Tongue (tissue), 1 donor: ENCODE measurements at regions not wholly inside any gene's neighbourhood (a gene's known extent, or its start where the extent isn't known, plus 50 kb on each side); places are given as distances from the start of the nearest gene placed in this dataset.
"Not testable (repeated sequence)": the region's sequence is repeated elsewhere in the genome, so short reads cannot be mapped to it uniquely, and the experiment has no call there.

Source experiments
- DNase-seq: peaks from one replicate; pipeline ENCODE4 v3.0.0-alpha.2; 2015

DNA sequence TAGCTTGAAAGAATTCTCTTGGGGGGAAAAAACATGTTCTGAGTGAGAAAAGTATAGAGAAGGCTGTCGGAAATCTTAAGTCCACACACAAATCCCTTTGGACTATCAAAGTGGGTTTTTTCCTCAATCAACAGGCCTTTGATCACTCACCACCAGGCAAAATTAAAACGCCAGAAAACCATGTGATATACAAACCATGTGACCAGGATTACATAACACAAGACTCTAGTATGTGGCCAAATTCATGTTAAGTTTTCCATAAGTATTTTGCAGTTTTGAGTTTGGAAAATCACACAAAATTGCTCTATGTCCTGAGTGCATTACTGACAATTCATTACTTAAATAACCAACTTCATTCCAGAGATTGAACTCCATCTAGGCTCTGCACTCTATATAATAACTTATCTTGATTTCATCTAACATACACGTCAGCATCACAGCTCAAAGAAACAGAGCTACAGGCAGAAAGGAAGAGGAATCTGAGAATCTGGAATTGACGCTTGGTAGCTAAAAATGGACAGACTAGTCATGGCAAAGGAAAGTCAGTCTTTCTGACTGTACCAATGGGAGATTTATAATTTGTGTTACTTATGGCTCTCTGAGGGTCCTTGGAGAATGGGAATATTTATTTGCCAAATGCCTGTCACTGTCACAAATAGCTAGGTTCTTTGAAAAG lies 383.5 kb downstream of the SFMBT2 start:
- DNase-seq = peak; percentile 37

DNA sequence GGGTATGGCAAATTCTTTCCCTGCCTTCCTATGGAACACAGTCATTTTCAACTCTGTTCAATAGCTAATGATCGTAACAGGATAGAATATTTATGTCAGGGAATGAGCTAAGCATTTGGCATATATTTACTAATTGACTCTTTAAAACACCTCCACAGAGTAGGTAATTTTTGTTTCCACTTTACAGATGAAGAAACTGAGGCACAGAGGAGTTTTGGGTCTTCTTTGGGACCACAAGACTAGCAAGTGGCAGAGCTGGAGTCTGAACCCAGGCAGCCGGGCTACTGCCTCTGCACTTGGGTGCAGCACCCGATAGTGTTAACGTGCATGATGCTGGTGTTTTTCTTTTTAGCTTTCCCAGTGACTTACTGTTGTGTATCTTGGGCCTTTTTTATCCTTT lies 384.0 kb downstream of the SFMBT2 start:
- DNase-seq = no peak

DNA sequence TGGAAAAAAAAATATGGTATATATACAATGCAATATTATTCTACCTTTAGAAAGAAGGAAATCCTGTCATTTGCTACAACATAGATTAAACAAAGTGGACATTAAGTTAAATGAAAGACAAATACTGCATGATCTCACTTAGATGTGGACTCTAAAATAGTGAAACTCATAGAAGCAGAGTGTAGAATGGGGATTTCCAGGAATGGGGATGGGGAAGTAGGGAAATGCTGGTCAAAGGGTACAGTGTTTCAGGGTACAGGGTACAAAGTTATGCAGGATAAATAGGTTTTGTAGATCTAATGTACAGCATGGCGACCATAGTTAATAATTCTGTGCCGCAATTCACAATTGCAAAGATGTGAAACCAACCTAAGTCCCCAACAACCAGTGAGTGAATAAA lies 385.5 kb downstream of the SFMBT2 start:
- no peak for DNase-seq

DNA sequence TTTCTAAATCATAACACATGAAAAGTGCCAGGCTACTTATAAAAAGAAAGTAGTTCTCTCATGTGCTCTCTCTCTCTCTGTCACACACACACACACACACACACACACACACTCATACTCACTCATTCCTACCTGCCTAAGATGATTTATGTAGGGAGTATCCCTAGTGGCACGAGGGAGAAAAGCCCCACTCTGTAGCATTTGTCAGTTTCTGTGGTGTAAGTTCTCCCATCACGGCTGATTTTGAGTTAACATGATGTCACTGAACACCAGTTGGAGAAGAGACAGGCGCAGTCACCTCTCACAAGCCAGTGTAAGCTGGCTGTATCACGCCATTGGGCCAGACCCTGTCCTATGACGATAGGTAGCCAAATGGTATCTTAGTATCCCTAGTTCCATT lies 395.4 kb downstream of the SFMBT2 start:
- no peak for DNase-seq

DNA sequence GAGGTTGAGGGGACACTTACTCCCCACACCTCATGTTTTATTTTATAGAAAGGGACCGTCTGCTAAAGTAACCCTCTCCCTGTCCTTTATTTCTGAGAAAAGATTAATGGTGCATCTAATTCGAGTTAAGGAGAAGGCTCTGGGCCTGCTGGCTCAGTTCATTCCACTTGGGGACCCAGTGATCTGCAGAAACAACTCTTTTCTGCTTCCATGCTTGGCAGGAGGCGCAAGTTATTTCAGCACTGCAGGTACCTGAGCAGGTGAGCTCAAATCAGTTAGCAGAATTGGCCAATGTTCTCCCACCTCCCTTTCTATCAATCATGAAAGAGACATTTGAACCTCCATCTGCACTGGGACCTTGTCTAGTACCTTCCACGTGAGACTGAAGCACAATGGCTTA lies 396.1 kb downstream of the SFMBT2 start:
- DNase-seq = no peak

DNA sequence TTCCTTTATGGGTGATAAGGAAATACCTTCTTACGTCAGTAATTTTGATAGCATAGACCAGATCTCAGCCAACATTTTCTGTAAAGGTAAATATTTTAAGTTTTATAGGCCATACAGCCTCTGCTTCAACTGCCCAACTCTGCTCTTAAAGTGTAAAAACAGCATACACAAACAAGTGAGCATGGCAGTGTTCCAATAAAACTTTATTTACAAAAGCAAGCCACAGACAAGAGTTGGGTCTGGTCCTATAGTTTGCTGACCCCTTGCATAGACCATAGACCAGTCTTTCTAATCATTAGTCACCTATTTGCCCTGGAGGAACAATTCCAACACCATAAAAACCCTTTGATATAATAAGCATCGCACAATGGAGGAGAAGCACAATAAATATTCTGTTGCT lies 398.8 kb downstream of the SFMBT2 start:
- no peak for DNase-seq

DNA sequence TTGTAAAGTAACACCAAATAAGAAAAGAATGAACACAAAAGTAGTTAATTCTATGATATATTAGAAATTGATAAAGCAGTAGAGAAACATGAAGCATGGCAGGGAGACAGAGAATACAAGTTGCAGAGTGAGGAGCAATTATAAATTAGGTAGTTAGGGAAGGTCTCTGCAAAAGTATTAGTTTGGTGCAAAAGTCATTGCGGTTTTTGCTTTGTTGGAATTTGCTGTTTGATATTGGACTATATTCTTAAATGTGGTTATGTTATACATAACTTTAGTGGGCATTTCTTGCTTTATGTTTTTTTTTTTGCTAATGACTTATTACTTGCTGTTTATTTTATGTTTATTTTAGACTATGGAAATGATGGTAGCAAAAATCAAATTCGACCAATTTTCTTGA lies 402.2 kb downstream of the SFMBT2 start:
- no peak for DNase-seq

DNA sequence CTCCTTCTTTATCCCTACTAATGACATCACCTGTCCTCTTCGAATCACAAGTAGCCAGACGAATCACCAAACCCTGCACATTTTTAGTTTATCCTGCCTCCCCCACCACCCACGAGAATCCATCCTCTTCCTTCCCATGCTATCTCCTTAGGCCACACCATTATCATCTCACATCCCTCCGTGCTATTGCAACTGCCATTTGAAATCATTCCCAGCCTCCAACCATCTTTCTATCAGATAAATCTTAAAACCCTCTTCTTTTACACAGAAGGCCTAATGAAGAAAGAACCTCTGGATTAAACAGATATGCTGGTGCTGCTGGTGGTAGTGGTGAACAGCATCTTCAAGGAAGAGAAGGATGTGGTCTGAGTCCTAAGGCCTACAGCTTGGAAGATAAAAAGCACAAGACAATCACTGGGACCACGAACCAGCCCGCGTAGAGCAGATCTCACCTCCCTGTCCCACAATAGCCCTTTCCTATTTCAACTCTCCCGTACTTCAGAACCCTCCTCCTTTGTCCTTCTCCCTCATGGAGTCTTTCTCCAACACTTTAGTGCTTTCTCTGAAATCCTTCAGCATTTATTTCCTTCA lies 403.1 kb downstream of the SFMBT2 start:
- DNase-seq = no peak

DNA sequence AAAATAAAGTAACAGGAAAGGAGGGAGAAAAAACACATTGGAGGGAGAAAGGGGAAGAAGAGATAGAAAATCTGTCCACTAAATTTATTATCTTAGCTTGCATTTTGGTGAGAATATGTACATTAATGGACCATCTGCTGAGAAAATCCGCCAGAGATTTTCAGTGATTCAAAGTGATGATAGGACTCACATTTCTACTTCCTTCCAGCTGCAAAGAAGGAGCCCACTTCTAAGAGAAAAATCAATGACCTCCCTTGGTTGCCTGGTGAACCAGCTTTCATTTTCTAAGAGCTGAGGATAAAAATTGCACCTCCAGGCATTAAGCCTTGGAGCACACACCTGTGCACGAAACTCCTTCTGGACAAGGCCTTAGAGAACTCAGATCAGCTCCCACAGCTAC lies 404.3 kb downstream of the SFMBT2 start:
- no peak for DNase-seq

DNA sequence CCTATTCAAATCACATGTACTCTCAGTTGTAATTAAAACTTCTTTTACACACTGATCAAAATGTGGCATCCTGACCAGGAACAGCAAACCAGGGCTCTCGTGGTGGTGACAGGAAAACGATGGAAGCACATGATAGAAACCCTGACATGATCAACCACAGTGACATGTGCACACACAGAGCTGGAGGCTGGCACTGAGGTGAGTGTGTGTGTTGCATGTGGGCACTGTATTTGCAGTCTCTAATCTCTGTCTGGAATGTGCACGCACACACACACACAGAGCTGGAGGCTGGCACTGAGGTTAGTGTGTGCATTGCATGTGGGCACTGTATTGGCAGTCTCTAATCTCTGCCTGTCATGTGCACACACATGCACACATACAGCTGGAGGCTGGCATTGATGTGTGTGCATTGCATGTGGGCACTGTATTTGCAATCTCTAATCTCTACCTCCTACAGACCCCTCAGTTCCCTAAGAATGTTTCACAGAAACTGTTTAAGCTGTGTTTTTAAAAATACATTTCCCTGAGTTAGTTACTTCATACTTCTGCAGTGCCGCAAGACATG lies 406.9 kb downstream of the SFMBT2 start:
- DNase-seq = no peak

DNA sequence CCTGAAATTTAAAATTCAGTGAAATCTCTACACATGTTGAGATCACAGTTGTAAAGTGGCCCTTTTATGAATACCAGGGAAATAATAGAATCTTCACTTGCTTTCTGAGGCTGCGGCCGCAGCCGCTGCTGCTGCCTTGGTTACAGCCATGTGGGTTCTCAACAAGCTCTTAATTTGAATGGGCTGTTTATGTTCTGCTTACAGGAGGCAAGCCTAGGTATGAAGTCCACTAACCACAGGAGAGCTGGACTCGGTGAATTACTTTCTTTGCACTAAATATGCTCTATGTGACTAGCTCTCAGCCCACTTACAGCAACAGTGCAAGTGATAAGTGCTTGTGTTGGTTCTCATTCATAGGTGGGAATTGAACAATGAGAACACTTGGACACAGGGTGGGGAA lies 410.8 kb downstream of the SFMBT2 start:
- no peak for DNase-seq

DNA sequence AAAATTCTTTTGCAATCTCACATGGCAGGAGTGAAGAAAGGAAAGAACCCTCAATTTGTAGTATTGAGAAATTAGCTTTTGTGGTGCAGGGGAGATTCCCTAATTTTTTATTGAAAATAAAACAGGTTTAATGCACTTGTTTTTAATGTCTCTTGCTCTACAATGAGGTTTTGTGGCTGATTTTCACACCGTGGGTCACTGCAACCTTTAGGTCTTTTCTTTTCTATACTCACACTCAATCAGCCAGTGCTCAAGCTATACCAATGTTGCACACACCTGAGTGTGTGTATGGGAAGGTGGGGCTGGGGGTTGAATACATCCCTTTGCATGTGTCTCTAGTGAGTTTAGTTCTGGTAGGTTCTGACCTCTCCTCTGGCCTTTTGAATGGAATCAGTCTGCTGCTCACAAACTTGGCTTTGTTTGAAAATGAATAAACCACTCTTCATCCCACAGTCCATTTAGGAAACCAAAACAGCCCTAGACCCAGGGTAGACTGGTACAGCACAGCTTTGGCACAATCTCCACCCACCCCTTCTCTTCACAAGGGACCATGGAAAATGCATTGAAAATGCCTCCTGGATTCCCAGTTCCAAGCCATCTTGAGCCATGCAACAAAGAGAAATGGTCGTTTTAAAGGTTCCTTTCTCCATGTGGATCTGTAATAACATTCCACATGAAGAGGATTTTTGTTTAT lies 411.5 kb downstream of the SFMBT2 start:
- DNase-seq = no peak

DNA sequence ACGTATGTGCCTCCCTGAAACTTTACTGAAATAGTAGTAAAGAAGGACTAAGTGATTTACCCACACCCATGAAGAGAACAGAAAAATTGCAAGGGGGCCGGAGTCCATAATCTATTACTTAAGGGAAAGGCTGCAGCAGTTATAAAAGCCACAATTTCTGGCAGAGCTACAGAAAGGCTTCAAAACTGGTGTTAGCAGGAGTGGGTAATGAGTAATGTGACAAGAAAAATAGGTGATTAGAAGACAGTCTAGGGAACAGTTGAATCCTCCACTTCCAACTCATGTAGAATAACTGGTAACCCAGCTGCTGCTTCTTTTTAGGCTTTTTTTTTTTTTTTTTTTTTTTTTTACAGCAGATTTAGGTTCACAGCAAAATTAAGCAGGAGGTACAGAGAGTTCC lies 413.3 kb downstream of the SFMBT2 start:
- DNase-seq = no peak

DNA sequence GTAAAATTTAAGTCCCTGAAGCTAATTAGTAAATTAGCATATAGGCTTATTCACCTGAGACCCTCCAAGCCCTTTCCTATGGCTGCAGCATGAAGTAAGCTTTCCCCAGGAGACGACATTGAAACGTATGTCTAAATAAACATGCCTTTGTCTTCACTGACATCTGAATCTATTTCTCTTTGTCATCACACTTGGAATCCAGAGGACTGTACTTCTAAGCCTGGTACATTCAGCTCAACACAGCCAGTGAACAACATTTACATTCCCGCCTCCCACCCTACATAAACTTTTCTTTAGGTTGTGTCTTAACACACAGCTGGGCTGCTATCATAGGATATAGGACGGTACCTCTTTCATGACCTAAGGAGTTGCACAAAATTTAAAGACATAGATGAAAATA lies 414.4 kb downstream of the SFMBT2 start:
- no peak for DNase-seq

DNA sequence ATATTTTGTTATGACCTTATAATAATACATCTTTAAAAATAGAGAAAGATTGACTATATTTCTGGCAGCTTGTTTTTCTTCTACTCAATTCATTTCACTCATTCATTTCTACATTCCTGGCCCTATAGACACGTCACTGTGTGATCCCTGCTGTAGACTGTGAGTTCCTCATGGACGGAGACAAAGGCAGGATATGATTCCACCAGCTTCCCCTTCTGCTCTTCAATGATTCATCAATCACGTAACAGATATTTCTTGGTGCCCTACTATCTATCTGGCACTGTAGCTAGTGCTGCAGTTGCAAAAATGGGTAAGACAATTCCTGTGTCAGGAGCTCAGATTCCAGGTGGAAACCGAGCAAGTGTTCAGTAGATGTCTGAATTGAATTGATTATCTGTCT lies 415.0 kb downstream of the SFMBT2 start:
- DNase-seq = no peak

DNA sequence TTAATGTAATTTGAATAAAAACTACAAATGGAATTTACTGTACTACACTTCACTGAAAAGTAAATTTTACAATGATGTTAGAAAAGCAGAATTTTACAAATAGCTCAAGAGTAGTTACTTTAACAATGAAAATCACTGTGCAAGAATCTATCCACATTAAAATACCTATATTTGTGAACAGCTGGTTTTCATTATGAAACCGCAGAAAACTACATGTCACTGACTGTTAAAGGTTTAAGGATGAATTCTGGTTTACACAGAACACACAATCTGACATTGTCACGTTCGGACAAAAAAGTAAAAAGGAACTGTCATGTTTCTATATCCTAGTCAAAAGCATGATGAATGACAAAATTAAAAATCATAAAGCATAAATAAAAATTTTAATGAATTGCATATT lies 415.3 kb upstream of the PRKCQ start:
- peak; percentile 32 for DNase-seq

DNA sequence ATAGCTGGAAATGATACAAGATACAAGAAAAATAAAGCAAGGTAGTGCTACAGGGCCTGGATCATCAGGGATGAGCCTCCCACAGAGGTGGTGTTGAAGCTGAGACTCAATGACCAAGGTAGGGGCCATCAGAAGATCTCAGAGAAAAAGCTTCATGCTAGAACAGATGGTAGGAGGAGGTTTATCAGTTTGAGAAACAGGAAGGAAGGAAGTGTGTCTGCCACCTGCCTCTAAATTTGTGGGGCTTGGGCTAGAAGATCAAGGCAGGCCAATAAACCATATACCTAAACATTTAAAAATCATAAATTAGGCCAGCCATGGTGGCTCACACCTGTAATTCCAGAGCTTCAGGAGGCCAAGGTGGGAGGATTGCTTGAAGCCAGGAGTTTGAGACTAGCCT lies 410.8 kb upstream of the PRKCQ start:
- DNase-seq = no peak

DNA sequence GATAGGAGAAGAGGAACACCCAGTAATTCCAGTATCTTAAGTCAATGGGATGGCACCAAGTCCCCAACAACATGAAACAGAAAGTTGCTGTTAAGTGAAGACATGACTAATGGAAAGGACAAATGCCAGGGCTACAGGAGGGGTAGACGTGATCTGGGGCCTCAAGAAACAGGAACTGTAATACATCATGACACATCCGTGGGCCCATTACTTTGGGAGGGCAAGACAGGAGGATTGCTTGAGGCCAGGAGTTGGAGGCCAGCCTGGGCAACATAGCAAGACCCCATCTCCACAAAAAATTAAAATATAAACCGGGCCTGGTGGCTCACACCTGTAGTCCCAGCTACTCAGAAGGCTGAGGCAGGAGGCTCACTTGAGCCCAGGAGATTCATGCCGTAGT lies 408.6 kb upstream of the PRKCQ start:
- DNase-seq = no peak

DNA sequence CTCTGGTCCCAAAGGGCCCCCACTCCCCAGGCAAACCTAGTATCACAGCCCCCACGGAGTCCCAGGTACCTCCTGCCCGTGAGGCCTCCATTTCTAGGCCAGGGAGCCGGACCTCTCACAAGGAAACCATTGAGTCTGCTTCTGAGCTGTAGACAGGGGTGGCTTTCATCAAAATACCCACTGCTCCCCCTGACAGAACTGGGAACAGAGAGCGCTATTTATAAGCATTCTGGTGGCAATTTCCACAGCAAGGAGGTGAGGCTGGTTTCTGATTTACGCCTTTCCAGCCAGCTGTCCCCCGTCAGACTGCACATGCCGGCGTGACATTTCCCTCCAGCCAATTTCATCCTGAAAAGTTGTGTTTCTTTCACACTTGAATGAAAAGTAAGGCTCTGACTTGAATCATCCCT lies 407.5 kb upstream of the PRKCQ start:
- DNase-seq = peak; percentile 66

DNA sequence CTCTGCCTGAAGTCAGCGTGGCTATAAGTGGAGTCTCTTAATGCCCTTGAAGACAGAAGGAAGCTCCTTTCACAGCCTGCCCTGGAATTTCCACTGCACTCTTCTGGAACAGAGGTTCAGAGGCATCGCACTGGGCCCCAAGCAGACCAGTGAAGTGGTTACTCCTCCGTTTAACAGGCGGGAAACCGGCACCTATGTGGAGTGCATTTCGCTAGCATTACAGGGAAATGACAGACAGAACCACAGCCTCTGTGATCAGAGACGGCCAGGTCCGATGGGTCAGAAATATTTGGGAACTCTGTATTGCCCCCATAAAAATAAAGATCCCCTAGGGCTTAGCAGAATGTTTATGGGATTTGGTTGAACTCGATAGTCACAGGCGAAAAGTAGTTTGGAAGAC lies 406.9 kb upstream of the PRKCQ start:
- DNase-seq = peak; percentile 24

DNA sequence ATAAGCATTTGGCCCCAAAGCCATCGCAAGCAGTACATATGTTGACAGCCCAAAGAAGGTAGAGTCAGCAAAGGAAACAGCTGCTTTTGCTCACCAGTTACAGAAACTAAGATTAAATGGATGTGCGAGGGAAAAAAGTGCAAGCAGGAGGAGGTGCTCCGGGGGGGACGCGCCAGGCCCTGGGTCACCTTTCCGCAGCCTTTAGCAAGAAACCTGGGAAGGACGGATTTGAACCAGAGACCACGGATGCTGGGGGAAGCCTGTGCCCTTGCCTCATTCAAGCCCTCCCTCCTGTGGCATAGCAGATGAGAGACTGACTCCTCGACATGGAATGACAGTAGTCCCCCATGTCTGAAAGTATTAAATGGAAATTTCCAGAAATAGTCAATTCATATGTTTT lies 405.6 kb upstream of the PRKCQ start:
- DNase-seq = no peak

DNA sequence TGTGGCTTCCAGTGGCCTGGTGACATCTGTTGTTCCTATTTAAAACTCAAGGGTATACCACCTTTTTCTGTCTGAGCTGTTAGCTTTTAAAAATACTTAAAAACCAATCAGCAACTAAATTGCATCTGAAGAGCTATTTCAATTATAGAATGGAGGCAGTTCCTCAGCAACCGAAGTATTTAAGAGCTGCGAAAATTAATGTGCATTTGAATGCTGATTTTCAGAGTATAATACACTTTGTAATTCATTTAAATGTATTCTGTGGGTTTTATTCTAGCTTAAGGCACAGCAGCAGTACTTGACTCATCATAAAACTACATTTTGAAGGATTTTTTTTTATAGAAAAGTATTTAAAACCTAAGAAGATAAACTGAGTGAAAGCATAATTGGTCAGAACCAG lies 404.9 kb upstream of the PRKCQ start:
- no peak for DNase-seq

DNA sequence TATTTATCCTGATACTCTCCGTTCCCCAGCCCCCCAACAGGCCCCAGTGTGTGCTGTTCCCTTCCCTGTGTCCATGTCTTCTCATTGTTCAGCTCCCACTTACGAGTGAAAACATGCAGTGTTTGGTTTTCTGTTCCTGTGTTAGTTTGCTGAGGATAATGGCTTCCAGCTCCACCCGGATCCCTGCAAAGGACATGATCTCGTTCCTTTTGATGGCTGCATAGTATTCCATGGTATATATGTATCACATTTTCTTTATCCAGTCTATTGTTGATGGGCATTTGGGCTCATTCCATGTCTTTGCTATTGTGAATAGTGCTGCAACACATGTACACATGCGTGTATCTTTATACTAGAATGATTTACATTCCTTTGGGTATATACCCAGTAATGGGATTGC lies 403.9 kb upstream of the PRKCQ start:
- DNase-seq = not testable (repeated sequence)

DNA sequence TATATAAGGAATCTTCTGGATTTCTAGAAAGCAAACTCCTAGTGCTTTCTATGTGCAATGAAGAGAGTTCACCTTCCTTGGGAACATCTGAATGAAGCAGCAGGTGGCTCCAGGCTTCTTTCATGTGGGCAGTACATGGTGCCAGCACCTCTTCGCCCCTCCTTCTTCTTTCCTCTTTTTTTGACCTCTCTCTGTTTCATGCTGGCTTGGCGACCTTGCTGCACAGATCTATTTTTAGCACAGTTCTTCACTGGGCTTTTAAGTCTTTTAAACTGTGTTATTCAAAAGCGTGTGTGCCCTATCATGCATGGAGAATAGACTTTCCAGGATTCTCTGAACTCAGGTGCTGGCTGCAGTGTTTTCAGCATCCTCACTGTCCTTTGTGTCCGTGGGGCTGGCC lies 400.3 kb upstream of the PRKCQ start:
- no peak for DNase-seq
